ENCODE measurements at regions not wholly inside any gene's neighbourhood (a gene's known extent, or its start where the extent isn't known, plus 50 kb on each side); places are given as distances from the start of the nearest gene placed in this dataset.

DNA sequence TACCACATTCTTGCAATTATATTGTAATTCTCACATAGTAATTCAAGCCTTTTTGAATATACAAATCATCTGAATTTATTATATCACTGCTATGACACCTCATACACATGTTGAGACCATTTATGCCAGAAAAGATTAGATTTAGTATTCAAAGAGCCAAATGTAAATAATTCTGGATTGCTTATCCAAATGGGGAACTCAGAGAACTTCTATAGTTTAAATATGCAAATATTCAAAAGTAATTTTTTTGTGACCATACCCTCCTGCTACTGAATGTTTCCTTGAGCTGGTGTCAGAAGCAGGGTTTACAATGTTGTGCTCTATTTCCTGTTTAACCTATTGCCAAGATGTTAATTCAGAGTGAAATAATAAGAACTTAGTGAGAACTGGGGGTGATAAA lies 372.2 kb downstream of the TRIML1 start:
- H3K9me3 ChIP-seq, result no peaks in the 10 kb centered on the region
- no peak overlapping the region for H3K9ac ChIP-seq
- no peak overlapping the region for H3K4me3 ChIP-seq
- no peak overlapping the region for H3K27ac ChIP-seq
- H4K20me1 ChIP-seq, result no peaks in the 10 kb centered on the region
- H3K27me3 ChIP-seq, result no peaks in the 10 kb centered on the region
- no peak for TF ChIP-seq Cebpa-rat (IDR thresholded peaks at IDR 0.05)
- H3K36me3 ChIP-seq, result no peaks in the 10 kb centered on the region
- H3K4me2 ChIP-seq, result no peak overlapping the region
- H3K4me1 ChIP-seq, result no peaks in the 10 kb centered on the region

DNA sequence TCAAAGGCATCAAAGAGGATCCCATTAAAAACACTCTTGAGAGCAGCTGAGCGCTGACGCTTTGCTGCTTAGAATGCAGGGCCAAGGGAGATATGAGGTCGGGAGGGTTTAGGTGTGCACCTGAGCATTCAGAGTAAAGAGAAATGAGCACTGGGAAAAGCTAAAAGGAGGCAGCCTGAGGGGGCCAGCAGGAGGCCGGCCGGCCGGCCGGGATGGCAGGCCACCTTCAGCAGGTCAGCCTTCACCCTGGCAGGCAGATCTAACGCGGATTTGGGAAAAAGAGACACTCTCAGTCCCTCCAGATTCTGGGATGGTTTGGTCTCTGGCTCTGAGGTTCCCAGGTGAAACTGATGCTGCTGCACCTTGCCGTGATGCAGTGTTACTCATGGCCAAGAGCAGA lies 393.5 kb downstream of the TRIML1 start:
- no peak for TF ChIP-seq Cebpa-rat (IDR thresholded peaks at IDR 0.05)
- Histone ChIP-seq H3K36me3 (no peaks in the 10 kb centered on the region), H3K4me1 (no peaks in the 10 kb centered on the region), H4K20me1 (no peaks in the 10 kb centered on the region), H3K9ac (no peak overlapping the region), H3K4me2 (no peak overlapping the region), H3K4me3 (no peak overlapping the region), H3K27me3 (no peaks in the 10 kb centered on the region), H3K9me3 (no peaks in the 10 kb centered on the region), H3K27ac (no peak overlapping the region)

DNA sequence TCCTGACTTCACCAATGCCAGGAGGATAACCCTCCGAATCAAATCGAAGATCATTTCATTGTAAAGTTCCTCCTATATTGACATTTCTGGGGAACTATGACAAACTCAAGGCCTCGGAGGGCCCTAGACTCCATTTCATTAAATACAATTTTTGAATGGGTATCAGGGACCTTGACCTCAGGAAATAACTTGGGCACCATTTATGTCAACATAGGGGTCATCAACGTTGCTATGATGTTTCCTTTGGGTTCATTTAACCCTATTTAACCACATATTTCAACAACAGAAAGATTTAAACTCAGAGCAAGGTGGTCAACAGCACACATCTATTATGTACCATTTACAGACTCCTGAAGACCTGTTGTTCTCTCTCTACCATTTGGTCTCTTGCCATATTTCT lies 395.1 kb downstream of the TRIML1 start:
- TF ChIP-seq Cebpa-rat (IDR thresholded peaks at IDR 0.05), result no peak
- no peaks in the 10 kb centered on the region for H3K4me1 ChIP-seq
- peaks cover 12% of the 10 kb centered on the region; the same call in 1 of the 2 replicates for H3K9me3 ChIP-seq
- H3K27me3 ChIP-seq, result no peaks in the 10 kb centered on the region
- H3K9ac ChIP-seq, result no peak overlapping the region
- no peak overlapping the region for H3K4me2 ChIP-seq
- no peak overlapping the region for H3K4me3 ChIP-seq
- H3K36me3 ChIP-seq, result no peaks in the 10 kb centered on the region
- no peak overlapping the region for H3K27ac ChIP-seq
- no peaks in the 10 kb centered on the region for H4K20me1 ChIP-seq

DNA sequence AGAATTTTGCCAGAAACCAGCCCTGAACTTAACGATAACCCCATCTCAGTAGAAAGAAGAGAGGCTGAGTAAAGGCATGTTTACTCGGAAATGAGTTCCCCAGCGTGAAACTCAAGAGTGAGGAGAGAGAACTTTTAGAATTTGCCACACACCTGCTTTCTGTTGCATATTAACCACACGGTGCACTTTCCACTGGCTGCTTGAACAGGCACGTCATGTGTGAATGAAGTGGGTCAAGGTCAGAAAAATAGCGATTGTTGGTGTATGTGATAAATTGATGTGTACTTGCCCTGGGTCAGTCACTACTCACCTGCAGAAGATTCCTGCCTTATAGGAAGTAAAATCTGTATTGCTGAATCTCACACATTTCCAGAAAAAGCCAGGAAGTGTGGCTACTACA lies 395.7 kb downstream of the TRIML1 start:
- Histone ChIP-seq H3K4me3 (no peak overlapping the region), H3K9ac (no peak overlapping the region), H3K27me3 (no peaks in the 10 kb centered on the region), H3K4me2 (no peak overlapping the region), H3K27ac (no peak overlapping the region), H4K20me1 (no peaks in the 10 kb centered on the region), H3K9me3 (peaks cover 16% of the 10 kb centered on the region; the same call in 1 of the 2 replicates), H3K36me3 (no peaks in the 10 kb centered on the region), H3K4me1 (no peaks in the 10 kb centered on the region)
- no peak for TF ChIP-seq Cebpa-rat (IDR thresholded peaks at IDR 0.05)

DNA sequence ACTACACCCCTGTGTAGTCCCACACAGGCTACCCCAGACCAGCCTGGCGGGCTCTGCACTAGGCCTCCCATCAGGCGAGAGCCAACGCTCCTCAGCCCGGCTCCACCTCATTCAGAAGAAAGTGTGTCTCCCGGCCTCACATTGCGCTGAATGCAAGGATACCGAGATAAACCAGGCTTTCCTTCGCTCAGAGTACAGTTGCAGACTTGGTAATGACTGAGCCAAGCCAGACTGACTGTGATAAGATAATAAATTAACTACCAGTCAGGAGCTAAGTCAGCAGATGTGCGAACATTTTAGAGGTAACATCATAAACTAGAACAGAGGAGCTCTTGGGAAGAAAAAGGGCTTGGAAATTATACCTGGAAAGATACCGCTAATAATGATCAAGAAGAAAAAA lies 397.6 kb downstream of the TRIML1 start:
- no peak overlapping the region for H3K4me3 ChIP-seq

DNA sequence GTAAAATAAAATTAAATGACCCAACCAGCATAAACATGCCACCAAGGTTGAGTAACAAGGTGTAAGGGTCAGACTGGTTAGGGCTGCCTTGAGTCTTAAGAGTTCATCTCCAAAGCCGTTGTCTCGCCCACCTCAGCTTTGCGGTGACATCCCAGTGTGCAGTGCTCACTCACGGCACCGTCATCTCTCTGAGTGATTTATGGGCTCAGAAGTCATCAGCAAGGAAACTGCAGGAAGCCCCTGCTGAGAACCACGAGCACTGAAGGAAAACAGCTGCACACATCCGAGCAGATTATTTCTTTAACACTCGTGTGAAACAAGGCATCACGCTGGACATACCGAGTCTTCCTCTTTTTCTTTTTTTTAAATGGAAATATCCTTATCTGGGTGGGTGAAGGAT lies 411.1 kb downstream of the TRIML1 start:
- Histone ChIP-seq H4K20me1 (no peaks in the 10 kb centered on the region), H3K27ac (no peak overlapping the region), H3K36me3 (no peaks in the 10 kb centered on the region), H3K4me2 (no peak overlapping the region), H3K4me3 (no peak overlapping the region), H3K27me3 (no peaks in the 10 kb centered on the region), H3K9ac (no peak overlapping the region), H3K9me3 (no peaks in the 10 kb centered on the region), H3K4me1 (no peaks in the 10 kb centered on the region)
- no peak for TF ChIP-seq Cebpa-rat (IDR thresholded peaks at IDR 0.05)

More for the DNA sequence above, 397.6 kb downstream of the TRIML1 start:
- TF ChIP-seq Cebpa-rat (IDR thresholded peaks at IDR 0.05), result no peak
- H4K20me1 ChIP-seq, result no peaks in the 10 kb centered on the region
- H3K36me3 ChIP-seq, result no peaks in the 10 kb centered on the region
- H3K4me1 ChIP-seq, result no peaks in the 10 kb centered on the region
- peaks cover 16% of the 10 kb centered on the region; the same call in 1 of the 2 replicates for H3K9me3 ChIP-seq
- no peak overlapping the region for H3K4me2 ChIP-seq
- H3K27me3 ChIP-seq, result no peaks in the 10 kb centered on the region
- no peak overlapping the region for H3K9ac ChIP-seq
- H3K27ac ChIP-seq, result no peak overlapping the region

DNA sequence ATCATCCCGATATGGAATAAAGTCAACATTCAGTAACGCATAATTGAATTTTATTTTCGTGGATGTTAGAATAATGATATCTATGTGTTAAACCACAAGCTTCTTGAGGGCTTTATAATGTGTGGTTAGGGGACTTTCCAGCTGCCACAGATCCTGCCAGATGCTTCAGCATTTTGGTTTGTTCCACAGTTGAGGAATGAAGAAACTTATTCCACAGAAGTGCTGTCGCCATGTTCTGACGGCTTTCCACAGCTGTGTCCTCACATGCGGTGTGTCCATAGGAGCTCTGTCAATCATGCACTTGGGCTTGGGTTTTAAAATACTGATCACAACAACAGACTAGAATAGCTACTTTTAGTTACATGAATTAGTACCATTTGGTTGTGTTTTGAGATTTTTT lies 411.9 kb downstream of the TRIML1 start:
- no peak overlapping the region for H3K4me3 ChIP-seq
- H3K36me3 ChIP-seq, result no peaks in the 10 kb centered on the region
- H3K9me3 ChIP-seq, result no peaks in the 10 kb centered on the region
- no peak overlapping the region for H3K9ac ChIP-seq
- no peak for TF ChIP-seq Cebpa-rat (IDR thresholded peaks at IDR 0.05)
- H4K20me1 ChIP-seq, result no peaks in the 10 kb centered on the region
- no peaks in the 10 kb centered on the region for H3K4me1 ChIP-seq
- no peak overlapping the region for H3K27ac ChIP-seq
- no peaks in the 10 kb centered on the region for H3K27me3 ChIP-seq
- no peak overlapping the region for H3K4me2 ChIP-seq

DNA sequence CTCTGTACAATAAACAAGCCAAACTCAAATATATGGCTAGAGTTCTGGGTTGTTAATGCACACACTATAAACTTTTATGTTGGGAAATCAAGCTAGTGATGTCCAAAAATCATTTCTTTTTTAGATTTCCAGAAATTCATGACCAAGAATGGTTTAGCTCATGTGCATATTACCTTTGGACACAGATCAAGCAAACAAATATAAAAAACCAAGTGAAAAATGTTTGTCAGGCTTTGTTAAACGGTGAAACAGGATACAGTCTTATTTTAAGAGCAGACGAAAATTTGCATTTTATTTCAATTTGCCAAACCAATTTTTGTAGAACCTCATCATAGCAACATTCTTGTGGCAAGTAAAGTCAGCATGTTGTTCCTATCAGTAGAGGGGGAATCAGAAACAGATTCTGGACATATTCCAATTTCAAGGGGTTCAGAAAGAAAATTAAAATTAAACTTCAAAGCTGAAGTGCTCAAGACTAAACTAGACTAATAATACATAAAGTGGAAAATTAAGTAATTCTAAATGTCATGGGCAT lies 413.6 kb downstream of the TRIML1 start:
- no peaks in the 10 kb centered on the region for H3K27me3 ChIP-seq
- no peak overlapping the region for H3K9ac ChIP-seq
- H3K4me3 ChIP-seq, result no peak overlapping the region
- no peaks in the 10 kb centered on the region for H3K9me3 ChIP-seq
- no peak overlapping the region for H3K4me2 ChIP-seq
- no peaks in the 10 kb centered on the region for H3K36me3 ChIP-seq
- H4K20me1 ChIP-seq, result no peaks in the 10 kb centered on the region
- TF ChIP-seq Cebpa-rat (IDR thresholded peaks at IDR 0.05), result no peak
- H3K4me1 ChIP-seq, result no peaks in the 10 kb centered on the region
- no peak overlapping the region for H3K27ac ChIP-seq

DNA sequence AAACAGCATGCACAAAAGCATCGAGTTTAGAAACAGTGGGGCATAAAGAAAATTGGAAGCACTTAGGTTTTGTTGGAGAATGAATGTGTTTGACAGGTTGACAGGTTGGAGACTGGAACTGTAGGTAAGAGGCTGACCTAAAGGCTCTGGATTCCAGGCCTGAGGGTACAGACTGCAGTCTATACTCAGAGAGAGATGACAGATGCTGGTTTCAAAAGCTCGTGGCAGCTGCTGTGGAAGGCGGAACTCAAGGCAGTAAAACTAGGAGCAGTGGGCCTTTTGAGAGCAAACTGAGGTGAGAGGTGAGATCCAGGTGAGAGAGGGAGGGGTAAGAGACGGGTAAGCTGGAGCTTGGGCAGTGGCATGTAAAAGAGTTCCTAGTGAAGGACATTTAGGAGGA lies 415.2 kb downstream of the TRIML1 start:
- no peak overlapping the region for H3K9ac ChIP-seq
- H3K27ac ChIP-seq, result no peak overlapping the region
- no peaks in the 10 kb centered on the region for H3K4me1 ChIP-seq
- no peaks in the 10 kb centered on the region for H3K27me3 ChIP-seq
- H3K36me3 ChIP-seq, result no peaks in the 10 kb centered on the region
- no peak overlapping the region for H3K4me3 ChIP-seq
- H3K9me3 ChIP-seq, result no peaks in the 10 kb centered on the region
- no peaks in the 10 kb centered on the region for H4K20me1 ChIP-seq
- no peak for TF ChIP-seq Cebpa-rat (IDR thresholded peaks at IDR 0.05)
- H3K4me2 ChIP-seq, result no peak overlapping the region

DNA sequence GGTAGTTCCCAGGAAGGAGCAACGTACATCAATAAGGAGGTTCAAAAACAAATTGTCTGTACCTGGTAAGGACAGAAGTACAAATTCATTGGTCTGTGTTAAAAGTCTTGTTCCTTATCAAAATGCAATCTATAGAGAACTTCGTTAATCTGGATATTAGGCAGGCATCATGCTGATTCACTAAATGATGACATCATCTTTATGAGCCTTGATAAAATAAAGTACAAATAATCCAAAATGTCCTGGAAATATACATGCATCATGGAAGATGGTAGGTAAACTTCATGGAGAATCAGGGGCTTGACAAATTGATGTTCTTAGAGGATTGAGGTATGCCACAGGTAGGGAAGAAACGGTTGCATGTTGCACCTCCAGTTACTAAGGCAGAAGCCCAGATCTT lies 433.9 kb downstream of the TRIML1 start:
- Histone ChIP-seq H4K20me1 (no peaks in the 10 kb centered on the region), H3K36me3 (no peaks in the 10 kb centered on the region)

DNA sequence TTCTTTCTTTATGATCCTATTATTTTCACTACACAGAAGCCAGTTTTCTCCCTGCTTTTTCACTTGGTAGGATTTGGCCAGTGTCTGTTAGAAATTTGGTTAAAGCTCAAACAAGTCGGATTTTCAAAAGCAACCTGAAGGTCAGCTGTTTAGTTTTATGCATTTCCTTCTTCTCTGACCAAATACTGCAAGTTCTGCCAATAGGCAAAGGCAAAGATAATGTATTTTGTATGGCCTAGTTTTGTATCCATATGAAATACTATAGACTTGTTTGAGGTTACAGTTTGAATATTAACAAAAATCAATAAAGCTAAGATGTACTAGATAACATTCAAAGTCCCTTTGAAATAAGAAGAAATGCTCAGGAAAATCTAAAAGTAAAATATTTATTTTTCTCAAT lies 439.4 kb downstream of the TRIML1 start:
- H3K9ac ChIP-seq, result no peak overlapping the region
- H3K4me3 ChIP-seq, result no peak overlapping the region
- no peak for TF ChIP-seq Cebpa-rat (IDR thresholded peaks at IDR 0.05)
- no peaks in the 10 kb centered on the region for H3K9me3 ChIP-seq
- no peak overlapping the region for H3K27ac ChIP-seq
- no peaks in the 10 kb centered on the region for H3K27me3 ChIP-seq
- no peak overlapping the region for H3K4me2 ChIP-seq
- no peaks in the 10 kb centered on the region for H3K4me1 ChIP-seq
- no peaks in the 10 kb centered on the region for H4K20me1 ChIP-seq
- H3K36me3 ChIP-seq, result no peaks in the 10 kb centered on the region

More for the DNA sequence above, 433.9 kb downstream of the TRIML1 start:
- Histone ChIP-seq H3K27ac (no peak overlapping the region), H3K4me1 (no peaks in the 10 kb centered on the region), H3K27me3 (no peaks in the 10 kb centered on the region), H3K4me3 (no peak overlapping the region), H3K9ac (no peak overlapping the region), H3K9me3 (no peaks in the 10 kb centered on the region), H3K4me2 (no peak overlapping the region)
- TF ChIP-seq Cebpa-rat (IDR thresholded peaks at IDR 0.05), result no peak
